Spleen (tissue), 7 donors: ENCODE measurements at regions not wholly inside any gene's neighbourhood (a gene's known extent, or its start where the extent isn't known, plus 50 kb on each side); places are given as distances from the start of the nearest gene placed in this dataset.

Experiments
- CTCF ChIP-seq, 11 experiments: fragments of 200-600 bp in 7 of 11; fragments of 450-650 bp in 4 of 11; sonication (generic) in 4 of 11; IDR thresholded peaks in 8 of 11; conservative IDR thresholded peaks in 3 of 11; 1 replicate in 7 of 11; 2 replicates in 4 of 11; pipeline versions ENCODE4 v1.4.0 to v1.8.0; 2016 to 2021; ENCODE audit warnings: antibody characterized with exemption in 11 of 11, inconsistent platforms in 4 of 11, mild to moderate bottlenecking in 1 of 11
- POLR2A ChIP-seq, 3 donors: fragments of 450-650 bp; IDR thresholded peaks; one replicate each; pipeline ENCODE4 v1.5.1; 2017; ENCODE audit warnings: antibody characterized with exemption in 3 of 3, mild to moderate bottlenecking in 1 of 3
- POLR2AphosphoS5 ChIP-seq, 3 donors: sonication (generic); formaldehyde crosslinking; IDR thresholded peaks; one replicate each; pipeline ENCODE4 v1.5.1; 2017; ENCODE audit warnings: antibody characterized with exemption in 3 of 3
- donor health status: DM: no; HTN: no; CAD: no; lungs with moderate emphysema.
- donor health status: DM: no; HTN: no; CAD: no.
- donor health status: DM: no; HTN: no; CAD: no.

GRCh38 chr3:8173892-8174291, 327.7 kb upstream of the LMCD1 start:
- no peak for TF ChIP-seq POLR2AphosphoS5 (IDR thresholded peaks at IDR 0.05)
- TF ChIP-seq CTCF (IDR thresholded peaks at IDR 0.05 in 8 of 11, conservative IDR thresholded peaks at IDR 0.05 in 3 of 11) = no peak
- no peak for TF ChIP-seq POLR2A (IDR thresholded peaks at IDR 0.05)
